GM06990 (cell line): ENCODE measurements at regions not wholly inside any gene's neighbourhood (a gene's known extent, or its start where the extent isn't known, plus 50 kb on each side); places are given as distances from the start of the nearest gene placed in this dataset.
"Not testable (repeated sequence)": the region's sequence is repeated elsewhere in the genome, so short reads cannot be mapped to it uniquely, and the experiment has no call there.

Experiments used
- DNase-seq: peaks from one replicate; pipeline ENCODE4 v3.0.0-alpha.2; 2011; ENCODE audit not compliant: insufficient read length; ENCODE audit errors: extremely low read depth
- H3K27me3 ChIP-seq: replicated peaks from 2 replicates; pipeline ENCODE4 v1.6.0; 2011; ENCODE audit warnings: low read length; ENCODE audit not compliant: control insufficient read depth, insufficient read depth
- H3K36me3 ChIP-seq: 2 replicates; pipeline ENCODE4 v1.5.1; 2011; ENCODE audit warnings: low read length; ENCODE audit not compliant: control insufficient read depth, insufficient read depth
- H3K4me3 ChIP-seq: replicated peaks from 2 replicates; pipeline ENCODE4 v1.5.1; 2011; ENCODE audit warnings: low read depth, mild to moderate bottlenecking, control low read depth, low read length
- TF ChIP-seq, protein P1 (sequence below): IDR thresholded peaks from 2 replicates; pipeline ENCODE4 v1.5.1; 2011; ENCODE audit warnings: low read length, control low read depth, mild to moderate bottlenecking, inconsistent platforms; ENCODE audit not compliant: insufficient read depth, poor library complexity, severe bottlenecking

- not testable (repeated sequence) for DNase-seq, H3K27me3 ChIP-seq, H3K36me3 ChIP-seq, H3K4me3 ChIP-seq
These were observed 54.2 kb downstream of the DBET start for GRCh38 chr4:190118519-190118918.

DNA sequence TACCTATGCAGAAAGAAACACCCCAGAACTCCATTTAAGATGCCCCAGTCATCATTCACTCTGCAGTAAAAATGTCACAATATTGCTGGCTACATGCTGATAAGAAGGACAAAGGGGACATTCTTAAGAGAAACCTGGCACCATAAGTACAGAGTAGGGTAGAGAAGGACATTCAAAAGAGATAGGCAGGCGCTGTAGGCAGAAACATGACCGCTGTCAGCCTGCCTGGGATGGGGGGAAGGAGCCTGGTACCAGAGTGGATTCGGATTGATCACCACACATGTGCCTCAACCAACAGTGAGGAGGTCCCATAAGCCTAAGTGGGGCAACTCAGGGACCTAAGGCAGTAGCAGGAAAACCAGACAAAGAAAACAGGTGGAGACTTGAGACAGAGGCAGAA is 54.1 kb upstream of the DUX4 start:
- not testable (repeated sequence) for DNase-seq, H3K36me3 ChIP-seq, H3K27me3 ChIP-seq, H3K4me3 ChIP-seq

GRCh38 chr4:190120111-190120514 is 53.5 kb upstream of the DUX4 start:
- not testable (repeated sequence) for H3K4me3 ChIP-seq, H3K36me3 ChIP-seq, H3K27me3 ChIP-seq
- TF ChIP-seq, protein P1, sequence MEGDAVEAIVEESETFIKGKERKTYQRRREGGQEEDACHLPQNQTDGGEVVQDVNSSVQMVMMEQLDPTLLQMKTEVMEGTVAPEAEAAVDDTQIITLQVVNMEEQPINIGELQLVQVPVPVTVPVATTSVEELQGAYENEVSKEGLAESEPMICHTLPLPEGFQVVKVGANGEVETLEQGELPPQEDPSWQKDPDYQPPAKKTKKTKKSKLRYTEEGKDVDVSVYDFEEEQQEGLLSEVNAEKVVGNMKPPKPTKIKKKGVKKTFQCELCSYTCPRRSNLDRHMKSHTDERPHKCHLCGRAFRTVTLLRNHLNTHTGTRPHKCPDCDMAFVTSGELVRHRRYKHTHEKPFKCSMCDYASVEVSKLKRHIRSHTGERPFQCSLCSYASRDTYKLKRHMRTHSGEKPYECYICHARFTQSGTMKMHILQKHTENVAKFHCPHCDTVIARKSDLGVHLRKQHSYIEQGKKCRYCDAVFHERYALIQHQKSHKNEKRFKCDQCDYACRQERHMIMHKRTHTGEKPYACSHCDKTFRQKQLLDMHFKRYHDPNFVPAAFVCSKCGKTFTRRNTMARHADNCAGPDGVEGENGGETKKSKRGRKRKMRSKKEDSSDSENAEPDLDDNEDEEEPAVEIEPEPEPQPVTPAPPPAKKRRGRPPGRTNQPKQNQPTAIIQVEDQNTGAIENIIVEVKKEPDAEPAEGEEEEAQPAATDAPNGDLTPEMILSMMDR: peak; percentile 40
- DNase-seq: peak; percentile 28

GRCh38 chr4:190120537-190121001 is 53.0 kb upstream of the DUX4 start:
- not testable (repeated sequence) for H3K36me3 ChIP-seq, H3K27me3 ChIP-seq, H3K4me3 ChIP-seq
- peak; percentile 18 for DNase-seq
- TF ChIP-seq, protein P1: peak; percentile 23

DNA sequence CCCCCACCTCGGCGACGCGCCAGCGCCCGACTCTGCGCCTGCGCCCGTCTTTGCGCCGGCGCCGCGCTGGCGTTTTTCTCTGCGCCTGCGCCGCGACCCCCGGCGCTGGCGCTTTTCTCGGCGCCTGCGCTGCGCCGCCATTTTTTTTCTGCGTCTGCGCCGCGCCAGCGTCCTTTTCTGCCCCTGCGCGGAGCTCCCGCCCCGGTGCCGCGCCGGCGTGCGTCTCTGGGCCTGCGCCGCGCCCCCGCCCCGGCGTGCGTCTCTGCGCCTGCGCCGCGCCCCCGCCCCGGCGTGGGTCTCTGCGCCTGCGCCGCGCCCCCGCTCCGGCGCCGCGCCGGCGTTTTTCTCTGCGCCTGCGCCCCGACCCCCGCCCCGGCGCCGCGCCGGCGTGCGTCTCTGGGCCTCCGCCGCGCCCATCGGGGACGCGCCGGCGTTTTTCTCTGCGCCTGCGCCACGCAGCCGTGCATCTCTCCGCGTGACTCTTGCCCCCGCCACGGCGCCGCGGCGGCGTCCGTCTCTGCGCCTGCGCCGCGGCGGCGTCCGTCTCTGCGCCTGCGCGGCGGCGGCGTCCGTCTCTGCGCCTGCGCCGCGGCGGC is 52.4 kb upstream of the DUX4 start:
- H3K27me3 ChIP-seq, H3K36me3 ChIP-seq, DNase-seq, H3K4me3 ChIP-seq: not testable (repeated sequence)

- TF ChIP-seq, protein P1: no peak
- Histone ChIP-seq H3K27me3 (no peaks in the 10 kb centered on the region), H3K4me3 (no peak overlapping the region), H3K36me3 (no peaks in the 10 kb centered on the region)
- DNase-seq: no peak
These were observed 51.8 kb upstream of the DUX4 start for GRCh38 chr4:190121759-190122158.

- not testable (repeated sequence) for DNase-seq, H3K4me3 ChIP-seq, H3K27me3 ChIP-seq, H3K36me3 ChIP-seq
These were observed 51.1 kb upstream of the DUX4 start for GRCh38 chr4:190122161-190123142.
